CD4-positive, alpha-beta T cell treated with Interleukin-21 for 1 hour (primary cell): ENCODE measurements at regions not wholly inside any gene's neighbourhood (a gene's known extent, or its start where the extent isn't known, plus 50 kb on each side); places are given as distances from the start of the nearest gene placed in this dataset.

Source experiments
- DNase-seq: peaks from one replicate; pipeline ENCODE4 v3.0.0-alpha.2; 2020

DNA sequence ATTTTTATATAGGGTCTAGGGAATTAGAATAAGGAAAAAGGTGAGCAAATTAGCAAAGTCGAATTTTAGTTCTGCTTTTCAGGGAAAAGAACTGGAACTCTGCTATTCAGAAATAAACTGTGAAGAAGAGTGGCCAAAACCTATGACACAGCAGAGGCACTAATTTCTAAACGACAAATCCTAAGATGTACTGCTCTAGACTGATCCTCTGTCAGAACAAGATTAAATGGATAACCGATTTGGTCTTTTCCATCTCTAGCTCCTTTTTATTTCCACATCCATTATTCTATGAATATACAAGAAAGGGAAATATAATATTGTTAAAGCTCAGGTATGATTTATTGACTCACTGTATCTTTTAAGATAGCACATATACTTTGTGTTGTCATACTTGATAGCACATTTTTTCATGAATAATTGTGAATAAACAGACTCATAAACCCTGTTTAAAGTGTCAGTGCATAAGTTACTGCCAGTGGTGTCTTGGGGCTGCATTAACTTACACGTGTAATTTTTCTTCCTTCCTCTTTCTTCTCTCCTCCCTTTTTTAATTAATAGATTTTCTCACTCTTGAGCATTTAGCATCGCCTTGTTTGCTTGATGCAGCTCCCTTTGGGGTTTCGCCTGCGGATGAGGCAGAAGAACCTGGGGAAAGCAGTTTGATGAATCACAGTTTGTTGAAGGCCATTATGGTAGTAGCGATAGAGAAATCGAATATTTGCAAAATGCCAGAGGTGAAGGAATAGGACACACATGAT, 496.6 kb downstream of the ADGRL2 start:
- no peak for DNase-seq

GRCh38 chr1:82287556-82287955, 486.8 kb downstream of the ADGRL2 start:
- DNase-seq, result no peak

GRCh38 chr1:82284213-82284612, 483.5 kb downstream of the ADGRL2 start:
- no peak for DNase-seq

DNA sequence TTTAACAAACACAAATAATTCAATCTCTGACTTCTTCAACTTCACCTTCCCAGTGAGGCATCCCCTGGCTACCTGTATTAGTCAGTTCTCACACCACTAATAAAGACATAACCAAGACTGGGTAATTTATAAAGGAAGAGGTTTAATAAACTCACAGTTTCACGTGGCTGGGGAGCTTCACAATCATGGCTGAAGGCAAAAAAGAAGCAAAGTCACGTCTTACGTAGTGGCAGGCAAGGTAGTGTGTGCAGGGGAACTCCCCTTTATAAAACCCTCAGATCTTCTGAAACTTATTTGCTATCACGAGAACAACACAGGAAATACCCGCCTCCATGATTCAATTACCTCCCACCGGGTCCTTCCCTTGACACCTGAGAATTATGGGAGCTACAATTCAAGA, 478.5 kb downstream of the ADGRL2 start:
- DNase-seq, result no peak

DNA sequence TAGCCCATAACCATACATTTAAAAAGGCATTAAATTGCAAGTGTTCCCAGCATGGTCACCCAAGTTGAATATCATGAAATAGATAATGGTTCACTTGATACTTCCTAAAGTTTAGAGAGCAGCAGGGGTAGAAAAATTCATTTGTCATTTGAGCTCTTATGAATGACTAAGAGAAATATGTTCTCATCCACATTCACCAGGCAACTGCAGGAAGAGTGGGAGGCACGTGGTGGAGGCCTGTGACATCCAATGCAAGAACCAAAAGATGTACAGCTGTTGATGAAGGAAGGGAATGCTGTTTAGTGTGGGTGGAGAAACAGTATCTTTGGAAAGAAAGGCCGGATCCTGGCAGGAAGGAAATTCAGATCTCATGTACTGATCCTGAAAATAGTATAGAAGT, 473.1 kb downstream of the ADGRL2 start:
- DNase-seq, result no peak

GRCh38 chr1:82269431-82269830, 468.7 kb downstream of the ADGRL2 start:
- no peak for DNase-seq

- no peak for DNase-seq
Observed at GRCh38 chr1:82268826-82269225, 468.1 kb downstream of the ADGRL2 start.

DNA sequence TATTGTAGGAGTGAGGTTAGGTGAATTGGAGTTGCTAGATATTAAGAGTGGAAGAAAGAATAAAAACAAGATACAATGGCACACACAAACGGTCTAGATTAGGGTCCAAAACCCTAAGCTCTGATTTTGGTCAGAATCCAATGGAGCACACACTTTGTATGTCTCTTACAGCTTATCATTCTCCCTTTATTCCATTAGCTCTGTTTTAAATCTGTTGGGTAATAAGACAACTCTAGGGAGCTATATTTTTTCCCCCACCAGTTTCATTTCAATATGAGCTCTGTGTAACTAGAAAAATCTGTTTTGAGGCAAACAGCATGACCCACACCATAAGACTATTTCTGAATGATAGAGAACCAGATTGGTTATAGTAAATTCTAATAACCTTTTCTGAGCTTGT, 465.6 kb downstream of the ADGRL2 start:
- DNase-seq, result no peak

GRCh38 chr1:82265436-82265835, 464.7 kb downstream of the ADGRL2 start:
- no peak for DNase-seq

GRCh38 chr1:82264802-82265201, 464.1 kb downstream of the ADGRL2 start:
- DNase-seq, result no peak

- DNase-seq, result no peak
Observed at GRCh38 chr1:82263396-82263795, 462.7 kb downstream of the ADGRL2 start.

DNA sequence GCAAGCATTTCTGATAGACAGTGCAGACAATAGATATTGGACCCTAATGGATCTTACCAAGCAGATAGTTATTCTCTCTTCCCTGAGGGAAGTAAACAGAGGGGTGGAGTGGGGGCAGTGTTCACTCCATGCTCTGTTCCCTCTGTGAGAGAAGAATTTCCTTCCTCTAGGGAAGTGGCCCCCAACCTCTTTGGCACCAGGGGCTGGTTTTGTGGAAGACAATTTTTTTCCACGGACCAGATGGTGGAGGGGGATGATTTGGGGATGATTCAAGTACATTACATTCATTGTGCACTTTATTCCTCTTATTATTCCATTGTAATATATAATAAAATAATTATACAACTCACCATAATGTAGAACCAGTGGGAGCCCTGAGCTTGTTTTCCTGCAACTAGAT, 459.9 kb downstream of the ADGRL2 start:
- DNase-seq, result no peak

DNA sequence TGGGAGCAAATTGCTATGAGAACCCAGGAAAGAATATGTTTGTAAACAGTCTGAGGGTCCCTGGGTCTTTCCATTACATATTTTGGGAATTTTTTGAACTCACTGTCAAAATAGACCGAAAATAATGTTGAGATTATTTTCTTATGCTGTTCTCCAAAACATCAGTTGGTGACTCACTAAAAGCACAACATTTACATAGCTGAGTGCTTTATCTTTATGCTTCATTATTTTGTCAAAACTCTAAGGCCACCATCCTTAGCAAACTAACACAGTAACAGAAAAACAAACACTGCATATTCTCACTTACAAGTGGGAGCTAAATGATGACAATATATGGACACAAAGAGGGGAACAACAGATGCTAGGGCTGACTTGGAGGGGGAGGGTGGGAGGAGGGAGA, 459.3 kb downstream of the ADGRL2 start:
- no peak for DNase-seq

GRCh38 chr1:82258887-82259286, 458.2 kb downstream of the ADGRL2 start:
- no peak for DNase-seq

DNA sequence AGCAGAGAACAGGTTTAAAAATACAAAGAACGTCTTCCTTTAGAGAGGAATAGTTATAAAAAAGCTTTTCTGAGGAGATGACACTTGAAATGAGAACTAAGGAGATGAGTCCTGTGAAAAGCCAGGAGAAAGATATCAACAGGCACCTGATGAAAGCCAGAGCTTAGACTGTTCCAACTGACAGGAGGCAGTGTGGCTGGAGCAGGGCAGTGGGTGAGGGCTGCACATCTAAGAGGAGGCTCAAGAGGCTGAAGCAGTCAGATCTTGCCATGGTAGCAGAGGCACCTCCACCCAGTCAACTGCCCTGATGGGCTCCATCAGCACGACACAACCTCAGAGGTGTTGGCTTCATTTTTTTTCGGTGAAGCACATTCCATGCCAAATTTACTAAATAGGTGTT, 445.3 kb downstream of the ADGRL2 start:
- DNase-seq, result no peak

- DNase-seq, result no peak
Observed at GRCh38 chr1:82245345-82246014, 444.7 kb downstream of the ADGRL2 start.

DNA sequence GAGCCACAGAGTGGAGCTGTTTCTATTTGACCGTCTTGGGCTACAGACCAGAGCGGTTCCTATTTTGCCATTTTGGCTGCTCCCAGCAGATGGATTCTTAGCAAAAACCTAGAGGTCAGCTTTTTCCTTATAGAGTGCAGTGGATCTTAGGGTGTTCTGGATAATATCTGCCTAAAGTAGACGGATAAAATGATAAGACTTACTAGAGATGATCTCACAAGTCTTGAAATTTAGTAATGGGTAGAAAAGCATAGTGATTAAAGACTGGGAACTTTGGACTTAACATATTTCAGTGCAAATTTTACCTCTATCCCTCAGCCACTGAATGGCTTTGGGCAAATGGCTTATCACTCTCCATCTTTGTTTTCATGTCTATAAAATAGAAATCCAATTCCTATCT, 439.8 kb downstream of the ADGRL2 start:
- DNase-seq, result no peak

GRCh38 chr1:82230667-82231066, 429.9 kb downstream of the ADGRL2 start:
- DNase-seq, result no peak

- no peak for DNase-seq
Observed at GRCh38 chr1:82227306-82228095, 426.8 kb downstream of the ADGRL2 start.

- no peak for DNase-seq
Observed at GRCh38 chr1:82226186-82226505, 425.4 kb downstream of the ADGRL2 start.

- no peak for DNase-seq
Observed at GRCh38 chr1:82225421-82226185, 424.9 kb downstream of the ADGRL2 start.

DNA sequence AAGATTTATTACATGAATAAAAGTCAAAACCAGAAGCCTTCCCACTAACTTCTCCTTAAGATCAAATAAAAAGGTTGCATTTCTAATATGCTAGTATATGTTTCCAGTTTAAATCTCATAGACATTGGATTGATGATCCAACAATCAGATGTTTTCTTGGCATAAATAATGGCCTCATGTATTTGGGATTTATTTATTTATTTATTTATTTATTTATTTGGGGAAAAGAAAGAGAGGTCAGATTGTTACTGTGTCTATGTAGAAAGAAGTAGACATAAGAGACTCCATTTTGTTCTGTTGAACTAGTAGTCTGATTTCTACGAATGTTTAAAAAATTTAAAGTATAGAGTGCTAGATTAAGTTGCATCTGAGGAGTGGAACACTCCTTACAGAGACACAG, 422.4 kb downstream of the ADGRL2 start:
- no peak for DNase-seq

GRCh38 chr1:82221721-82222120, 421.0 kb downstream of the ADGRL2 start:
- DNase-seq, result no peak
